HG02938 (cell line): ENCODE measurements at regions not wholly inside any gene's neighbourhood (a gene's known extent, or its start where the extent isn't known, plus 50 kb on each side); places are given as distances from the start of the nearest gene placed in this dataset.

Source experiments
- ATAC-seq: cut with Tn5 transposase; IDR thresholded peaks from one replicate; pipeline ENCODE4 v1.9.1; 2021; ENCODE audit warnings: mild to moderate bottlenecking, moderate library complexity; ENCODE audit not compliant: unreplicated experiment

- no peak for ATAC-seq
Measured at GRCh38 chr13:111924678-111925075, 142.3 kb upstream of the SOX1 start.

- no peak for ATAC-seq
Measured at GRCh38 chr13:111925146-111925875, 141.6 kb upstream of the SOX1 start.

- no peak for ATAC-seq
Measured at GRCh38 chr13:111926501-111927180, 140.3 kb upstream of the SOX1 start.

- ATAC-seq = no peak
Measured at GRCh38 chr13:111927181-111927540, 139.8 kb upstream of the SOX1 start.

- no peak for ATAC-seq
Measured at GRCh38 chr13:111929036-111929616, 137.8 kb upstream of the SOX1 start.

DNA sequence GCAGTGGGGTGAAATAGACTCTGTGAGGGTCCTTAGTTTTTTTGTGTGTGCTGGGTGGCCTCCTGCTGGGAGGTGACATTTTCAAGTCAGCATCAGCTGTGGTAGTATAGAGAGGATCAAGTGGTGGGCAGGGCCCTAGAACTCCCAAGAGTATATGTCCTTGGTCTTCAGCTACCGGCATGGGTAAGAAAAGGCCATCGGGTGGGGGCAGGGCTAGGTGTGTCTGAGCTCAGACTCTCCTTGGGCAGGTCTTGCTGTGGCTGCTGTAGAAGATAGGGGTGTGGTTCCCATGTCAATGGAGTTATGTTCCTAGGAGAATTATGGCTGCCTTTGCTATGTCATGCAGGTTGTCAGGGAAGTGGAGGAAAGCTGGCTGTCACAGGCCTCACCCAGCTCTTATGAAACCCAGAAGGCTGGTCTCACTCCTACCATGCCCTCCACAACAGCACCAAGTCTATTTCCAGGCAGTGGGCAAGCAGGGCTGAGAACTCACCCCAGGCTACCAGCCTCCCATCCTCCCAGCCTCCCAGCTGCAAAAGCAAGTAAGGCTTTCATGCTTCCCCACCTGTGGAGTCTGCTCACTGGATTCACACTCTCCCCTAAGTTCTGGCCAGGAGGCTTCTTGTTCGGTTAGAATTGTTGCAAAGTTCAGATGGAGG lies 130.6 kb upstream of the SOX1 start:
- no peak for ATAC-seq

GRCh38 chr13:111937777-111938311 lies 129.1 kb upstream of the SOX1 start:
- no peak for ATAC-seq

DNA sequence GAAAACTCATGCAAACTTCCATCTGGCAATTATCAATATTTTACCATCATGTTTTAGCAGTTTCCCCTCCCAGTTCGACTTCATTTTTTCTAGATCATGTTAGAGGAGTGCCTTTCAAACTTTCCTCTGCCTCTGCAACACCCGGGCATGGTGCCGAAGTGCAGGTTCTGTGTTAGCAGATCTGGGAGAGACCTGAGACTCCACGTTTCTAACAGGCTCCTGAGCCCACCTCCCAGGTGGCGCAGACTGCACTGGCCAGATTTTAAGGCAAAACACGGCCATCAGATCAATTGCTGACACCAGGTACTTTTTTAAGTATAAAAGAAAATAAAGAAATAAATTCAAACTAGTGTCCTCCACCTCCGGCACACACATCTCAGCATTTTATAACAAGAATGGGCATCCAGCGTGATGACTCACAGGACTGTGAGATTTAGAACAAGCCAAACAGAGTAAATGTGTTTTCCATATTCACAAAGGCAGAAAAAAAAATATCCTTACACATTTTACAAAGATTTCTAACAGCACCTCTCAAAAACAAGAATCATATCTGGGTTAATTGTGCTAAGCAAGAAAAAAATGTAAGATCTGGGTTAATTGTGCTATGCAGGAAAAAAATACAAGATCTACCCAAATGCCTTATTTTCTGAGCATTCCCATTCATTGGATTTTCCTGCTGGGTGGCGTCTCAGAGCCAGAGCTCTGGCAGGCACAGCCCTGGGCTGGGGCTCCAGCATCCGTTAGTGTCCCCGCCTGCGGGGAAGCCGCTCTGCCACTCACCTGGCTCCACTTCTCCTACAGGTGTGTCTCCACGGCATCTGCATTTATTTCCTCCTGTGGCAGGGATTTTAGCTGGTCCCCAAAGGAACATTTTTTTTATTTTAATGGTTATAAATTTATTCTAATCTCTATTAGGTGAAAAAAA lies 127.9 kb upstream of the SOX1 start:
- no peak for ATAC-seq

- ATAC-seq = no peak
Measured at GRCh38 chr13:111939666-111940278, 127.2 kb upstream of the SOX1 start.

GRCh38 chr13:111940892-111941291 lies 126.1 kb upstream of the SOX1 start:
- no peak for ATAC-seq

DNA sequence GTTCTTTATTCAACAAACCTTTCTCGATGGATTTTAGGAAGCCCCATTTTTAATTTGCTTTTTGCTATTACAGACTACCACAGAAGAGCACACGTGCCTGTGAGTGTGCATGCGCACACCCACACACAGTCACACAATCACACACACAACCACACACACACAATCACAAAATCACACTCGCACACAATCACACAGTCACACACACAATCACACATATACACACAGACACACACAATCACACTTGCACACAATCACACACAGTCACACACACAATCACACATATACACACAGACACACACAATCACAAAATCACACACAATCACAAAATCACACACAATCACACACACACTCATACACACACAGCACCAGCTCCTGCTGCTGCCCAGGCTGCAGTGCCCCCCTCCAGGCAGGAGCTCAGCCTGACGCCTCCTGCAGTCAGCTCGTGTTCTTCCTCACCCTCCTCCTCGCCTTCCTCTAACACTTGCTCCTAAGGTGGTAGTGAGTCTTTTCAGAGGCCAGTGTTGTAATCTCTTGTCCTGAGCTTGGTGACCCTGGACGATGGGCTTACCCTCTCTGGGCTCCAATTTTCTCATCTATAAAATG lies 125.0 kb upstream of the SOX1 start:
- no peak for ATAC-seq

- no peak for ATAC-seq
Measured at GRCh38 chr13:111943229-111943795, 123.6 kb upstream of the SOX1 start.

DNA sequence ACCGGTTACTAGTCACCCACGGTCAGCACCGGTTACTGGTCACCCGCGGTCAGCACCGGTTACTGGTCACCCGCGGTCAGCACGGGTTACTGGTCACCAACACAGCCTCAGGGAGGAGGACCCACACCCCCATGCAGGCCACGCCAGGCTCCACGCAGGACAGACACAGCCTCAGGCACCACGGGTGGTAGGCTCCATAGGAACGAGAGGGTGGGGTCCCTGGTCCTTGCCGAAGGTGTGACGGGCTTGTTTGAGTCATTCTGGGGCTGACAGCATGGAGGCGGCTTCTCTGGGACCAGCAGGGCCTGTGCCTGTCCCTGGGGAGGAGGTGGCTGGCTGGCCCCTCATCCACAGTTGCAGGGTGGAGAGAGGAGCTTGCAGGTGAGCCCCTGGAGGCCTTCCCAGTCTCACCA lies 122.8 kb upstream of the SOX1 start:
- peak; percentile 60 for ATAC-seq

DNA sequence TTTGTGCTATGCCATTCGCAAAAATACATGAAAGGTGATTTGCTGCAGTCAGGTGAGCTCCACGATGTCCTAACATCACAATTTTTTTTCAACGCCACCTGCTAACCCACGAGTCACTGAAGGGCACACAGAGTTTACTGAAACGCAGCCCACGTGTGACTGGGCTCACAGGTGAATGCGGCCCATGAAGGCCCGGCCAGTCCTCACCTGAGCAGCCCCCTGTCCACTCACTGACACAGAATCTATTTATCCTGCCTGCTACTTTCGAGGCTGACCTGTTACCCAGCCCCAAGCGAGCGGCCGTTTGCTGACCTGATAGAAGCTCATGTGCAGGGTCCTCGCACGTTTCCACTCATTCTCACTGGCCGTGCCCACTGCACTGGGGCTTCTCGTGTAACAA lies 121.9 kb upstream of the SOX1 start:
- ATAC-seq = peak; percentile 7

DNA sequence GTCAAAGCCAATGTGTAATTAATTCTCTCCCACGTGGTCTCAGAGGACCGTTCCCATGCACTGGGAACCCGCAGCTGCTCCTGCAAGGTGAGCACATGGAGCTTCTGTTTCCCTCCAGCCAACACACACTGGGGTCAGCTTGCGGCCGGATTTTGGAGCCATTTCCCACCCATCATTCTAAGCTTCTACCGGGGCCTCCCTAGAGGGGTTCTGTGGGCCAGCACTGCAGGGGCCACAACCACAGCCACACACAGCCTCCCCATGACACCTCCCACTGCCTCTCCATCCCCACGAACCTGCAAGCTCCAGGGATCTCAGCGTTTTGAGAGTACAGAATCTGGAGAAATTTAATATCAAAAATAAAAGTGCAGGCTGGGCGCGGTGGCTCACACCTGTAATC lies 120.7 kb upstream of the SOX1 start:
- no peak for ATAC-seq

GRCh38 chr13:111947026-111947810 lies 119.7 kb upstream of the SOX1 start:
- ATAC-seq = no peak

DNA sequence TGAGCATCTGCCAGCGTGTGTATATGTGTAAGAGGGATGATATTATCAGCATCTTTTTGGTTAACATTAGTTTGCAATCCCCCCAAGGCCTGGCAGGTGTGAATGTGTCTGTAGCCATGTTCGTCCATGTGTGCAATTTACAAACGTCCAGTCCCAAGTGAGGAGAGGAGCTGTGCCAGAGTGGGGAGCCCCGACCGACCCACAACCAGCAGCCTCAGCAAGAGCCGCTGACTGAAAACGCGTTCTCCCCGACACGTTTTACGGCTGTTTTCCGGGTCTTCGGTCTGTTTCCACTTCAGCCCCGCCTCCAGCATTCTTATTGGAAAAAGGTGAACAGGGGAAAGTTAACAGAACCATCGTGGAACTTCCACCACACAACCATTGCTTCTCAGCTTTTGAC lies 119.1 kb upstream of the SOX1 start:
- ATAC-seq = no peak

DNA sequence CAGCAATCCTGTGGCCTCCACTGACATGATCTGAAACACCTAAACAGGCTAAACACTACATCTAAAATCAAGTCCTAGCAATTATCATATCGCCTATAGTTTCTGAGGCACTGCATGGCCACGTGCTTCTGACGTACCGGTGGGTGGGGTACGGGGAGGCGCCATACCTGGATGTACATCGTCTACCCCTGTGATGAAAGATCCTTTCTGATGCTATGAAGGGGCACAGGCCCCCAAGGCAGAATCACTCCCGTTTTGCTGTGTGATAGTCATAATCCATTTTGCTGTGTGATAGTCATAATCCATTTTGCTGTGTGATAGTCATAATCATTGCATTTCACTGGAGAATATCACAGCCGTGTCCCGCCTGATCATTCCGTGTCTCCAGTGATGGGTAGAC lies 118.7 kb upstream of the SOX1 start:
- no peak for ATAC-seq

GRCh38 chr13:111948811-111949210 lies 118.1 kb upstream of the SOX1 start:
- no peak for ATAC-seq
